ENCODE measurements at regions not wholly inside any gene's neighbourhood (a gene's known extent, or its start where the extent isn't known, plus 50 kb on each side); places are given as distances from the start of the nearest gene placed in this dataset.

- POLR2A ChIA-PET: no interaction called here
- ATAC-seq (no peak), DNase-seq (ENCODE audit: low read depth in 1 of 2, low spot score in 1 of 2) (no peak), FAIRE-seq (no peak)
- Histone ChIP-seq H3K4me1 (no peaks in the 10 kb centered on the region), H3K4me2 (no peak overlapping the region), H3K4me3 (no peak overlapping the region), H3K27ac (no peak overlapping the region), H3K9me3 (no peaks in the 10 kb centered on the region)
- TF ChIP-seq CHD4 (IDR thresholded peaks at IDR 0.05; ENCODE audit: borderline replicate concordance): no peak
- no peak for TF ChIP-seq HES2 (IDR thresholded peaks at IDR 0.05)
- TF ChIP-seq SMC3 (IDR thresholded peaks at IDR 0.05): no peak
- CTCF ChIA-PET: no interaction called here
- WGBS (ENCODE audit: missing lambda C conversion rate): 80% methylated on average over 1 of the region's 1 CpG
Measured at GRCh38 chr12:74051848-74052247, 485.8 kb upstream of the ATXN7L3B start.

GRCh38 chr12:74066476-74066875 is 471.2 kb upstream of the ATXN7L3B start:
- H3K4me2 ChIP-seq: no peak overlapping the region
- H3K9me3 ChIP-seq: peaks cover 5% of the 10 kb centered on the region; the same call in 2 of the 3 replicates
- no peak overlapping the region for H3K27ac ChIP-seq
- FAIRE-seq (no peak), DNase-seq (ENCODE audit: low read depth in 1 of 2, low spot score in 1 of 2) (no peak), ATAC-seq (no peak)
- POLR2A ChIA-PET: no interaction called here
- H3K4me1 ChIP-seq: no peaks in the 10 kb centered on the region
- no peak overlapping the region for H3K4me3 ChIP-seq
- TF ChIP-seq BHLHE40 (IDR thresholded peaks at IDR 0.05; ENCODE audit: low read depth, low read length): no peak
- no peak for TF ChIP-seq JUN (IDR thresholded peaks at IDR 0.05)
- no peak for TF ChIP-seq RAD21 (conservative IDR thresholded peaks at IDR 0.05 in 1 of 2, IDR thresholded peaks at IDR 0.05 in 1 of 2)
- no peak for TF ChIP-seq FOXS1 (CRISPR knock-in tag; IDR thresholded peaks at IDR 0.05)
- no peak for TF ChIP-seq CHD4 (IDR thresholded peaks at IDR 0.05; ENCODE audit: borderline replicate concordance)
- no peak for TF ChIP-seq HOXB13 (CRISPR knock-in tag; IDR thresholded peaks at IDR 0.05; ENCODE audit: low read depth)
- no peak for TF ChIP-seq PHF8 (IDR thresholded peaks at IDR 0.05; ENCODE audit: borderline replicate concordance, low read depth)
- TF ChIP-seq E2F6 (IDR thresholded peaks at IDR 0.05; ENCODE audit: borderline replicate concordance, low read depth): no peak
- no peak for TF ChIP-seq HEYL (CRISPR knock-in tag; IDR thresholded peaks at IDR 0.05)
- no peak for TF ChIP-seq RFX5 (IDR thresholded peaks at IDR 0.05)
- no peak for TF ChIP-seq CTCF (IDR thresholded peaks at IDR 0.05)
- no peak for TF ChIP-seq CBX2 (IDR thresholded peaks at IDR 0.05; ENCODE audit: borderline replicate concordance, low read depth)
- TF ChIP-seq RNF2 (IDR thresholded peaks at IDR 0.05; ENCODE audit: borderline replicate concordance, low read depth): no peak
- TF ChIP-seq EHF (CRISPR knock-in tag; IDR thresholded peaks at IDR 0.05): no peak
- TF ChIP-seq EP300 (IDR thresholded peaks at IDR 0.05): no peak
- TF ChIP-seq MAZ (IDR thresholded peaks at IDR 0.05; ENCODE audit: borderline replicate concordance, low read depth, low read length): no peak
- CTCF ChIA-PET: no interaction called here
- WGBS (ENCODE audit: missing lambda C conversion rate): 41% methylated on average over 2 of the region's 2 CpGs

- WGBS (ENCODE audit: missing lambda C conversion rate): 61% methylated on average over 3 of the region's 3 CpGs
- Histone ChIP-seq H3K27ac (no peak overlapping the region), H3K4me1 (no peaks in the 10 kb centered on the region), H3K4me2 (no peak overlapping the region), H3K4me3 (no peak overlapping the region), H3K9me3 (peaks cover 8% of the 10 kb centered on the region; the same call in 2 of the 3 replicates)
- DNase-seq (ENCODE audit: low read depth in 1 of 2, low spot score in 1 of 2) (no peak), ATAC-seq (no peak), FAIRE-seq (no peak)
- ChIA-PET POLR2A (no interaction called here), CTCF (no interaction called here)
- no peak for TF ChIP-seq FOXS1 (CRISPR knock-in tag; IDR thresholded peaks at IDR 0.05)
- no peak for TF ChIP-seq PHF8 (IDR thresholded peaks at IDR 0.05; ENCODE audit: borderline replicate concordance, low read depth)
- TF ChIP-seq KDM5A (IDR thresholded peaks at IDR 0.05): no peak
- TF ChIP-seq HES2 (IDR thresholded peaks at IDR 0.05): no peak
- TF ChIP-seq ESRRA (IDR thresholded peaks at IDR 0.05; ENCODE audit: borderline replicate concordance, low read length): no peak
- TF ChIP-seq NR3C1 (IDR thresholded peaks at IDR 0.05): no peak
- TF ChIP-seq RFX5 (IDR thresholded peaks at IDR 0.05): no peak
- no peak for TF ChIP-seq NFE2L2 (conservative IDR thresholded peaks at IDR 0.05; ENCODE audit: low read length)
- TF ChIP-seq POLR2A (IDR thresholded peaks at IDR 0.05; ENCODE audit: low read length): no peak
- TF ChIP-seq HOXA7 (CRISPR knock-in tag; IDR thresholded peaks at IDR 0.05): no peak
- no peak for TF ChIP-seq KDM1A (IDR thresholded peaks at IDR 0.05; ENCODE audit: low read depth)
- TF ChIP-seq TP53 (CRISPR knock-in tag; IDR thresholded peaks at IDR 0.05): no peak
- TF ChIP-seq FOSL2 (IDR thresholded peaks at IDR 0.05): no peak
- TF ChIP-seq FOSL2 (CRISPR knock-in tag; IDR thresholded peaks at IDR 0.05): no peak
- no peak for TF ChIP-seq RCOR1 (IDR thresholded peaks at IDR 0.05; ENCODE audit: low read depth, low read length)
- no peak for TF ChIP-seq EHF (CRISPR knock-in tag; IDR thresholded peaks at IDR 0.05)
- TF ChIP-seq CBX8 (IDR thresholded peaks at IDR 0.05): no peak
- TF ChIP-seq CTCF (IDR thresholded peaks at IDR 0.05): no peak
- TF ChIP-seq E2F6 (IDR thresholded peaks at IDR 0.05; ENCODE audit: borderline replicate concordance, low read depth): no peak
Measured at GRCh38 chr12:74071182-74071581, 466.5 kb upstream of the ATXN7L3B start.

All from A549 (cell line).